ENCODE measurements at regions not wholly inside any gene's neighbourhood (a gene's known extent, or its start where the extent isn't known, plus 50 kb on each side); places are given as distances from the start of the nearest gene placed in this dataset.
"Not testable (repeated sequence)": the region's sequence is repeated elsewhere in the genome, so short reads cannot be mapped to it uniquely, and the experiment has no call there.

DNA sequence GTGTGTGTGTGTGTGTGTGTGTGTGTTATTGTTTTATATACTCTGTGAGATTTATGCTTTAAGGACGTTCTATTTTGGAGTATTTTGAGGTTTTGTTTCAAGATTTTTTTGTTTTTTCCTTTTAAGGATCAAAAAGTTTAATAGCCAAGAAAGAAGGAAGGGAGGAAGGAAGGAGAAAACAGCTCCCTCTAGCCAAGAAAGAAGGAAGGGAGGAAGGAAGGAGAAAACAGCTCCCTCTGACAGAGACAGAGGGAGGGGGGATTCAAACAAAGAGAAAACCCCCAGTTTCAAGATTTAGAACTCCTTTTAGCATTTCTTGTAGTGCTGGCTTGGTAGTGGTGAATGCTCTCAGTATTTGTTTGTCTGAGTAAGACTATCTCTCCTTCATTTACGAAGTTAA lies 731.8 kb downstream of the ANKRD7 start:
- DNase-seq = not testable (repeated sequence)

DNA sequence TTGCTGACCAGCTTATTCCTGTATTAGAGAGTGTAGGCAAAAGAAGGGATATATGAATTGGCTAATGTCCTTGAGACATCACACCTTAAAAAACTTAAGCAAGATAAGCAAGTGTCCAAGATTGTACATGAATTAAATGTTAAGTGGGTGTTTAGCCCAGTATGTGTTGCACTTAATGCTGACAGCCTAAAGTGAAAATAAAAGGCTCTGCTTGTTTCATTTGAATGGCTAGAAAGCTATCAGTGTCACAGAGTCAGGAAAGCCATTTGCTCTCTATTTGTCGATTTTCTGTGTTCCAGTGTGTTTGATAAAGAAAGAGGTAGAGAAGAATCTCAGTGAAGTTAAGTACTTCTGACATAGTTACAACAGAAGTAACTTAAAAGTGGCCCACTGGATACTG lies 744.9 kb downstream of the ANKRD7 start:
- no peak for DNase-seq

DNA sequence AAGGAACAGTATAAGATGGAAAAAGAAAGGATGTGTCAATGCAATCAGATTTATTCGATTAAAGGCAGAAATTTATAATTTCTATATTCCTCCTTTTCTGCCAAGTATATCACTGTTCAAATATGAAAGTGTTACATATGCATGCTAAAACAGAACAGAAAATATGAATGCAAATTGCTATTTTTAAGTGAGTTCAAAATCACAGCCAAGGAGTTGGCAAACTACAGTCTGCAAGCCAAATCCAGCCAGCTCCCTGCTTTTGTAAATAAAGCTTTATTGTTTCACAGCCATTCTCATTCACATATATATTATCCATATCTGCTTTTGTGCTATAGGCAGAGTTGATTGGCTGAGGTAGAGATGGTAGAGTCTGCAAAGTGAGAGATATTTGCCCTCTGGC lies 747.2 kb downstream of the ANKRD7 start:
- DNase-seq = no peak

DNA sequence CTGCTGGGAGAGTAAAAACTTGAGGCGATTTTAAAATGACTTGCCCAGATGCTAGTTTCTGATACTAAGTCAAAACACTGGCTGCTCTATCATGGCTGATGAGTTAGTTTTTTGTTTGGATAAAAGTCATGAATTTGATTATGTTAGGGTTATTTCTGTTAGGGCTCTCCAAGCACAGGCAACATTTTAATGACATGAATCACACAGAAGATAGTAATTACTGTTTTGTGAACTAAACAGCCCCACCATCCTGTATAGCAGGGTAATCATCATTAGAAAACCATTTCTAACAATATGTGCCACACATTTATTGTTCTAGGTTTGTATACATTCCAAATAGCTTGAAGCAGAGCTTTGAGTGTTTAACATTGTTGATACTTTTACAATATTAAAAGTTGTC lies 750.3 kb downstream of the ANKRD7 start:
- no peak for DNase-seq

DNA sequence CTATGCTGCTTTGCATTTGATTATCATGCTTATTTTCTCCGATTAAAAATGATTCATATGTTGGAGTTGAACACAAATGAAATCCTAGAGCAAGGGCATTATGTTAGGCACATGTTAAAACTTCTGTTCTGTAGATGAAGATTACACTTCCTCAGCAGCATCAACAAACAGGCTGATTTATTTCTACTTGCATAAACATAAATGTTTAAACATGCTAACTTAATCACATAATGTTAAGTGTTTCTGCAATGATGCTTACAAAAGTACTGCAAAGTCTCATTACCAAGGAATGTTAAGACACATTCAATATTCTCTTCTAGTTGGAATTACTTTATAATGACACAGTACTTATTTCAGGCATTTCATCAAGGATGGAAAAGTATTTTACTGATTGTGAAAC lies 770.8 kb downstream of the ANKRD7 start:
- no peak for DNase-seq

DNA sequence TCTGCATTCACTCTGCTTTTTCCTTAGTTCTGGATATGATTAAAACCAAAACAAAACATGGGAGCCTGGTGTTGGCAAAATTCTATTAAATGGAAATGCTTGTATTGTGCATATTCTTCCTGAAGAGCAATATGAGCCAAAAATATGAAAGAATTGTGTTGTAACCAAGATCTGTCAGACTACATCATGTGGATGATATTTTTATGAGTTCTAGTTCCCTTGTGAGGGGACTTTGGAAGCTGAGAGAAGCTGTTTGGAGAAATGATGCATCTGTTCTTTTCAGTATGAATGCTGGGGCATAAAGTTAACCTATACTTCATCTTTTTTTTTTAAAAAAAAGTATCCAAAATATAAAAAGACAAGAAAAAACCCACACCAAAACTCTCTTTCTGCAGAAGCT lies 782.7 kb downstream of the ANKRD7 start:
- DNase-seq = no peak

DNA sequence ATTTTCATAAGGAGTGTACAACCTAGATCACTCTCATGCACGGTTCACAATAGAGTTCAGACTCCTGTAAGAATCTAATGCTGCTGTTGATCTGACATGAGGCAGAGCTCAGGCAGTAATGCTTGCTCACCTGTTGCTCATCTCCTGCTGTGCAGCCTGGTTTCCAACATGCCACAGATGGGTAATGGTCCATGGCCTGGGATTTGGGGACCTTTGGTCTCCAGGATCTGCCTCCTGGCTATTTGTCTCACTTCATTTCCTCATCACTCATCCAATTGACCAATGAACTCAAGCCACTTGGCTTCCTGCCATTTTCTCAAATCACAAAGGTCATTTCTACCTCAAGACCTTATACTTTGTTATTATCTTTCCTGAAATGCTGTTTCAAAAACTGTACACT lies 786.1 kb downstream of the ANKRD7 start:
- no peak for DNase-seq

DNA sequence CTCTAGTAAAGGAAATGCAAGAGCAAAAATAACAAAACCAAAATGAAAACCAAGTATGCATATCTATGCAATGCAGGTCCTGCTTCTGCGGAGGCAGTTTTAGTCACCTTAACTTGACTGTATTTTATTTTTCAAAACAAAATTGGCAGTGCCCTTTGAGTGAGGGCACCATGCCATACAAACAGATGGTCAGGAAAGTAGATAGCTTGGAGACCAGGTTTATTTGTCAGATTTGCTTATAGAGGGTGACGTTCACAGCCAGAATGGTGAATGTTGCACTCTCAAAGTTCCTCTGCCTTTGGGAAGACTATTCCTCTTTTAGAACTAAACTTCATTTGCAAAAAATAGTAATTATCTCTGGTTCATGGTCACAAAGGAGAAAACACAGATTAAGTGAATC lies 801.9 kb downstream of the ANKRD7 start:
- no peak for DNase-seq

DNA sequence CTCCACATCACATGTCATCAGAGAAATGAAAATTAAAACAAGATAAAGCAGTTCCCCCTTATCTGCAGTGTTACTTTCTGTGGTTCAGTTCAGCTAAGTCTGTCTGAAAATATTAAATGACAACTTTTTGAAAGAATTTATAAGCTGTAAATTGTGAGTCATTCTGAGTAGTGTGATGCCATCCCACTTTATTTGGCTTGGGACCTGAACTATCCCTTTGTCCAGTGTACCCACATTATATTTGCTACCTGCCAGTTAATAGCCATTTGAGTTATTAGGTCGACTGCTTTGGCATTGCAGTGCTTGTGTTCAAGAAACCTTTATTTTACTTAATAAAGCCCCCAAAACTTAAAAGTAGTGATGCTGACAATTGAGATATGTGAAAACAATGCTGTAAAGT lies 804.2 kb downstream of the ANKRD7 start:
- no peak for DNase-seq

DNA sequence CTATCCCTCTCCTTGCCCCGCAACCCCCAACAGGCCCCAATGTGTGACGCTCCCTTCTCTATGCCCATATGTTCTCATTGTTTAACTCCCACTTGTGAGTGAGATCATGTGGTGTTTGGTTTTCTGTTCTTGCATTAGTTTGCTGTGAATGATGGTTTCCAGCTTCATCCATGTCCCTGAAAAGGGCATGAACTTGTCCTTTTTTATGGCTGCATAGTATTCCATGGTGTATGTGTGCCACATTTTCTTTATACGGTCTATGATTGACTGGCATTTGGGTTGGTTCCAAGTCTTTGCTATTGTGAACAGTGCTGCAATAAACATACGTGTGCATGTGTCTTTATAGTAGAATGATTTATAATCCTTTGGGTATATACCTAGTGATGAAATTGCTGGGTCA lies 807.6 kb downstream of the ANKRD7 start:
- DNase-seq = not testable (repeated sequence)

DNA sequence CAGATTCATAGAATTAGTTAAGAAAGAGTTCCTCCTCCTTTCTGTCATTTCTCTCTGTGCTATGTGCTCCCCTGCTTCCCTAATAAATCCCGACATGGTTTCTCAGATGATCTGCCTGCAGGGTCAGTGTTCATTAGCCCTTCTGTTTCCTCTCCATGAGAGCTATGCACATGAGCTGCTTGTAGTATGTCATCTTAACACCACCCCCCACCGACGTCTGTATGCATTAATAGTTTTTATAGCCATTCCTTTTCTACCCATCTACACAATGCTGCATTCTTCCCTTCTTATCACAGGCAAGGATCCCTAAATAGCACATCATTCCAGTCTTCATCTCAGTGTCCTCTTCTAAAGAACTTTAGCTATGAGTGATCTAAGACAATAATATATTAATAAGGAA lies 809.1 kb downstream of the ANKRD7 start:
- no peak for DNase-seq

DNA sequence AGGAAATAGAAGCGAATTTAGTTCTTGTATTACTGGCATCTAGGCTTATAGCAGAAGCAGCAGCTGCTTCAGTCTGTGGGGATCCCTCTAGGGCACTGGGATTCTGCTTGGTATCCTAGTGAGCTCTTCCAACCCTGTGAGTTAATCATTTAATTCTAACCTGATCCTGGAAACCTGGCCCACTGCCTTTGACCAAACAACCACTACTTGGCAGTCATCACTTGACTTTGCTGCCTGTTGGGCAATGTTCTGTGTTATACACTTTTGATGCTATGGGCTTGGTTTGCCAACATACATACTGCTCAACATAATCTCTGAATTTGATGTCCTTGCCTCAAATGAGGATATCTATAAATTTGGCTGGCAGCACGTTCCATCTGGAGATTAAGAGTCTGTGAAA lies 813.4 kb downstream of the ANKRD7 start:
- DNase-seq = no peak

DNA sequence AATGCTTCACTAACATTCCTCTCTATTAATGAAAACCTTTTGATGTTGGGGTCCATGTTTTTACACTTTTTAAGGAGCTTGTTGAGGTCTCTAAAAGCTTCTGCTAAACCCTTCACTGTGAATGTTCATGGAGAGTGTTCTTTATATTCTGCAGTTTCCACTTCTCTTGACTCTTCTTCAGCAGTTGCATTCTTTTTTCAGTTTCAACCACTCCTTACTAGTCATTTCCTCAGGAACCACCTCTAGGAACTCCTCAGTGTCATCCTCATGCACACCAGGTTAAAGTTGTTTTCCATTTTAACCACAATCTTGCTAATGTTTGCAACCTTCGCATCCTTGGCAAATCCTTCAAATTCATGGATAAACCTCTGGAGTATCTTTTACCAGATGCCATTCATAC lies 821.6 kb downstream of the ANKRD7 start:
- DNase-seq = no peak

DNA sequence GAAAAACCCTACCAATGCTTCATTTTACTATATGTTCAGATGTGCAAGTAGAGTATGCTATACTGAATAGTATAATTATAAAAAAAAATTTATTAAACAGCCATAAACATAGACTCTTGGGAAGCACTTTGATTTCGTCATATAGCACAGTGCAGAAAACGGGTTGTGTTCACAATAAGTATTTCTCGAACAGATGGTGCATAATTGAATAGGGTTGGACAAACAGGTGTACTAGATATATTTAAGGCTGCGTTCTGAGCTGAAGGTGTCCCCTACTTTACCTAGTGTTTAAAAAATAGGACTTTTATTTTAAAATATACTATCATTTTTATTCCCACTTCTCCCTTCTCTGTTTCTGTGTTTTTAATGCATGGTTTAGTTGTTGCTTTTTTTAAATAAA lies 841.5 kb downstream of the ANKRD7 start:
- no peak for DNase-seq

DNA sequence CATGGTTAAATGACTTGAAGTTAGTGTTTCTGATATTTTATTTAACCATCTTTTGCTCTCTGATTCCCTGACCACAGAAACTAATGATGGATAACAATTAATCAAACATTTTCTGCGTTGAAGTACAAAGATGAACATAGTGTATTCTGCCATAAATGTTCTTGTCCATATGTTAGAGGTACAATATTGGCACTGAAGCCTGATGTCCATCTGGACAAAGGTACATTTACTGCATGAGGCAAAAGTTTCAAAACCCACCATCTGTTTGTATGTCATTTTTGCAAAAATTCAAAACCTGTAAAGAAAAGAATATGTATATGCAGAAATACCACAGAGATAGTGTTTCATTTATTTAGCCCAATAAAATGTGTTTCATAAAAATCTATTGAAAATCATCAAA lies 861.5 kb downstream of the ANKRD7 start:
- DNase-seq = no peak

DNA sequence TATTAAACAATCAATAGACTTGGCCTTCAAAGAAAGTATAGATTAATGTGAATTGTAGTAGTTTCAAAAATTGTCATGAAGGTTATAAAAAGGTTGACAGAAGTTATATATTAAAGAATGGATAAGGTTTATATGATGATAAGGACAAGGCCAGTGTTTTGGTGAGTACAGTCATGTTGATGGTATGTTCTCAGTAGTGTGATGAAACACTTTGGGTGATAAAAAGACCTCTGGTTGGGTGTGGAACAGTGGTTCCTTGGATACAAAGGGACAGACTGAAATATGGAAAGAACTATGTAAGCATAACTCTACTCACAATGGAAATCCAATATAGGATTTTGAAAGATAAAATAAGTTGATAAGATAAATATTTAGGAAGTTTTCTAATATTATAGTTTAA lies 866.3 kb downstream of the ANKRD7 start:
- no peak for DNase-seq

DNA sequence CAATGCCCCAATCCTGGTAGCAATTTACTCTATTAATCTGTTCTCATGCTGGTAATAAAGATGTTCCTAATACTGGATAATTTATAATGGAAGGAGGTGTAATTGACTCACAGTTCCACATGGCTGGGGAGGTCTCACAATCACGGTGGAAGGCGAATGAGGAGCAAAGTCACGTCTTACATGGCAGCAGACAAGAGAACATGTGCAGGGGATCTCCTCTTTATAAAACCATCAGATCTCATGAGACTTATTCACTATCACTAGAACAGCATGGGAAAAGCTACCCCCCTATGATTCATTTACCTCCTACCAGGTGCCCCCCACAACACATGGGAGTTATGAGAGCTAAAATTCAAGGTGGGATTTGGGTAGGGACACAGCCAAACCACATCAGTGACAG lies 872.2 kb downstream of the ANKRD7 start:
- no peak for DNase-seq

DNA sequence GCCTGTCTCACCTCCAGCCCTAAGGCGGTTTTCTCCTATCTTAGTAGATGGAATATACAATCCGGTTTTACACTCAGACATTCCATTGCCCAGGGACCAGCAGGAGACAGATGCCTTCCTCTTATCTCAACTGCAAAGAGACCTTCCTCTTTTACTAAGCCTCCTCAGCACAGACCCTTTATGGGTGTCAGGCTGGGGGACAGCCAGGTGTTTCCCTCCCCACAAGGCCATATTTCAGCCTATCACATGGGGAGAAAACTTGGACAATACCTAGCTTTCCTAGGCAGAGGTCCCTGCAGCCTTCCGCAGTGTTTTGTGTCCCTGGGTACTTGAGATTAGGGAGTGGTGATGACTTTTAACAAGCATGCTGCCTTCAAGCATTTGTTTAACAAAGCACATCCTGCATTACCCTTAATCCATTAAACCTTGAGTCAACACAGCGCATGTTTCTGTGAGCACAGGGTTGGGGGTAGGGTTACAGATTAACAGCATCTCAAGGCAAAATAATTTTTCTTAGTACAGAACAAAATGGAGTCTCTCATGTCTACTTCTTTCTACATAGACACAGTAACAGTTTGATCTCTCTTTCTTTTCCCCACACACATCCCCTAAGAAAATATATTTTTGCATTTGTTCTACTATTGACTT lies 876.2 kb downstream of the ANKRD7 start:
- DNase-seq = not testable (repeated sequence)

DNA sequence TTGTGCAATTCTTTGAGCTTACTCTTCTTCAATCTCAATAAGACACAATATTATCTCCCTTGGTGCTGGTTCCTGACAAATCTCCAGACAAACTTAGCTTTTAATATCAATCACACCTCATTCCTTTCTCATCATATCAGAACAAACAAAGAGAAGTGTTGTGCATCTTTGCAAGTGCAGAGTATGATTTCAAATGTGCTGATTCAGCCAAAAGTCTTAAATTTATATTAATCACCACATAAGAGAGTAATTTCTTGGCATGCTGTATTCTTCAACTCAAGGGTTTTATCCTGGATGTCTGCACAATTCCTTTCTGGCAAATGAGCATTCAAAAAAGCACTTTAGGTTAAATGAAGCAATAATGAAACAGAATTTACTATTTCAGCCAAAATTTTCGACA lies 877.8 kb downstream of the ANKRD7 start:
- DNase-seq = no peak

DNA sequence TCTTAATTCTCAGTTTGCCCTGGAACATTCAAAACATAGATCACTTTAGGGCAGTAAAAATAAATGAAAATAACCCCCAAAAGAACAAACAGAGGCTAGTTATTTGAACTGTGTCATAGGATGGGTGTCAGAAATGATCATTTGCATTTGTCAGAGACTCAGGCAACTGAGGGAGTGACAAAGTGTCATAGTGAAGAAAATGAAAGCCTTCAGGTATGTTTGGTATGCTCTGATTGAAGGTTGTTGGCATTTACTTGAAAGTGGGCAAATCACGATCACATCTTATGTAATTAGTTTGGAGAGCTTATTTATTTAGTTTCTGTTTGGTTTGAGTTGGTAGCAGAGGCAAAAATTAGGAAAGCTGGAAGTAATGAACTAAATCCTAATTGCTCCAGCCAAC lies 880.9 kb downstream of the ANKRD7 start:
- no peak for DNase-seq

DNA sequence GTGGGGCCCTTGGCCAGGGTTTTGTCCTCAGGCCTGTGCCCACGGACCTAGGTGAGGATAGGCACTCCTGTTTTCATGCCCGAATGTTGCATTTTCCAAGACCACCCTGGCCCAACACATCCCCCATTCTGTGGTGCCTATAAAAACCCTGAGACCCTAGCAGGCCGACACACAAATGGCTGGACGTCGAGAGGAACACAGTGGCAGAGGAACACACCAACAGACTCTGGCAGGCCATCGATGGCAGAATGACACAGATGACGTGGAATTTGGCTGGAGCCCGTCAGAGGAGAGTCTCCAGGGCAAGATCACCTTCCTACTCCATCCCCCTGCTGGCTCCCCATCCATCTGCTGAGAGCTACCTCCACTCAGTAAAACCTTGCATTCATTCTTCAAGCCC lies 898.8 kb downstream of the ANKRD7 start:
- no peak for DNase-seq

DNA sequence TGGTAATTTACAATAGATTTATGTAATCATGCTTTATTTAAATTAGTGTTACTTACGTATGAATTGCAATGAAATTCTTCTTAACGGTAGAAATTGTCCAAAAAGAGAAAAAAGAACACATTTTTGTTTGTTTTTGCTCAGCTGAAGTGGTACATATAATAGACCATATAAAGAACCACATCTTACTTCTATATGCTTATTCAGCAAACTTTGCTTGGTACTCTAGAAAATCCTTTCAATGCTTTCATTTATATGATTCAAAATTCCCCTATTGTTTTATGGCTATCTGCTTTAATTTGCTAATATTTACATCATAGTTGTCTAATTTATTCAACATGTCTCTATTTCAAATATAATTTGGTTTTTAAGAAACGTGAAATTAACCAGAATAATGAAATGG lies 903.2 kb downstream of the ANKRD7 start:
- DNase-seq = no peak

DNA sequence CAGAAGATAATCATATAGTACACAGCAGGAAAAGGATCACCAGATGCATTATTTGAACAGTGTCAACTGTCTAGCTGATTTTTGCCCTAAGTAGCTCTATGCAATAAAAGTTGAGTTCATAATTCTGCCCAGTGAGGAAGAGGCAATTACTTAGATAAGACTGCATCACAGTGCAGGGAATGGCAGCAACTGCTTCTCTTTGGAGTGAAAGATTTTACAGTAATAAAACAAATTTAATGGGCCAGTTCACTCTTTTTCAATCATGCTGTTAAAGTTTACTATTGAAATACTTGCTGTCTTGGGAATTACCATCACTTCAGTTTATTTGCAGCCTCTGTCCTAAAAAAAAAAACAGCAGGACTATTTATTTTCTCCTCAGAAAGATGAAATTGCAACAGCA lies 907.9 kb downstream of the ANKRD7 start:
- DNase-seq = no peak

DNA sequence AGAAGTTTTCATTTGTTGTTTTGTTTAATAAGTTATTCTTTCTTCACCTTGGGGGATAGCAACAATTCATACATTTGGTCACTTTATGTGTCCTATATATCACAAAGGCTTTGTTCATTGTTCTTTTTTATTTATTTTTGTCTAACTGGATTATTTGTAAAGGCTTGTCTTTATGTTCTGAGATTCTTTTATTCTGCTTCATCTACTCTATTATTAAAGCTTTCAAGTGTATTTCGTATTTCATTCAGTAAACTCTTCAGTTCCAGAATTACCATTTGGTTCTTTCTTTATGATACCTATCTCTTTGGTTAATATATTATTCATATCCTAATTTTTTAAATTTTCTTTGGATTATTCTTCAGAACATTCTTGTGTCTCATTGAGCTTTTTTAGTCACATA lies 942.9 kb downstream of the ANKRD7 start:
- no peak for DNase-seq

DNA sequence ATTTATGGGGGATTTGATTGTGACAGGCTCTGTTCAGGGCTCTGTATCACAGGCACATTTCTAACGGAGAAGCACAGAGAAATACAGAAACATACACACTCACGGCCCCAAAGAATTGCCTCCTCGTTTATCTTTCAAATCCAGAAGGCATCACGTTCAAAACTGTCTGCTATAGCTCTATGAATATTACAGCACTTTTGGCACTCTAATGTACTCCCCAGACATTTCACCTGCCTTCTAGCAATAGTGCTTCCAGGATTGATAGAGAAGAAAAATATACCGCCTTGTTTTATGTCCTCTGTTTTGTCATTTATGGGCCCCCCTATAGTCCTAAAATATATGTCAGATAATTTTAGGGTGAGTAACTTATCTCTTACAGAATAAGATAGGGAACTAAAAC lies 947.5 kb downstream of the ANKRD7 start:
- no peak for DNase-seq

Measured in NCI-H1436 (cell line).